NB4 (cell line): ENCODE measurements at regions not wholly inside any gene's neighbourhood (a gene's known extent, or its start where the extent isn't known, plus 50 kb on each side); places are given as distances from the start of the nearest gene placed in this dataset.
"Not testable (repeated sequence)": the region's sequence is repeated elsewhere in the genome, so short reads cannot be mapped to it uniquely, and the experiment has no call there.

Experiments
- MYC ChIP-seq: IDR thresholded peaks from 2 replicates; pipeline ENCODE4 v1.6.1; 2011; ENCODE audit warnings: low read depth, low read length
- POLR2A ChIP-seq: IDR thresholded peaks from 2 replicates; pipeline ENCODE4 v1.6.1; 2011; ENCODE audit warnings: mild to moderate bottlenecking; ENCODE audit not compliant: insufficient read length; ENCODE audit errors: extremely low read depth
- TF ChIP-seq, protein P1 (sequence below): IDR thresholded peaks from one replicate; pipeline ENCODE4 v1.5.1; 2012; ENCODE audit warnings: low read depth, low read length
- TF ChIP-seq, protein P2 (sequence below): IDR thresholded peaks from 2 replicates; pipeline ENCODE4 v1.6.1; 2011; ENCODE audit warnings: low read depth, low read length

DNA sequence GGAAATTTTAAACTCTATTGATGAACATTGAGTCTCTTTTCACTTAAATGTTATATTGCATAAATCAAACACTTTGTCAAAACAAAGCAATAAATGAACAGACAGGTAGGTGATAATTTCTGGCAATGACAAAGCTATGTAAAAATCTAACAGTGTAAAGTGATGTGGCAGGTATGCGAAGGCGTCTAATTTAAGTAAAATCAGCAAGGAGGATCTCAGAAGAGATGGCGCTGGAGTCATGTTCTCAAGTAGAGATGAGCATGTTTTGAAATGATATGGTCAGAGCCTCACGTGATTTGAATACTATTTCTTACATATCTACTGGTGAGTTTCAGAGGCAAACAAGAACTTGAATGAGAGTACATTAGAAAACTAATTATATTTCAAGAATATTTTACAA is 204.0 kb upstream of the FRG1 start:
- TF ChIP-seq, protein P1, sequence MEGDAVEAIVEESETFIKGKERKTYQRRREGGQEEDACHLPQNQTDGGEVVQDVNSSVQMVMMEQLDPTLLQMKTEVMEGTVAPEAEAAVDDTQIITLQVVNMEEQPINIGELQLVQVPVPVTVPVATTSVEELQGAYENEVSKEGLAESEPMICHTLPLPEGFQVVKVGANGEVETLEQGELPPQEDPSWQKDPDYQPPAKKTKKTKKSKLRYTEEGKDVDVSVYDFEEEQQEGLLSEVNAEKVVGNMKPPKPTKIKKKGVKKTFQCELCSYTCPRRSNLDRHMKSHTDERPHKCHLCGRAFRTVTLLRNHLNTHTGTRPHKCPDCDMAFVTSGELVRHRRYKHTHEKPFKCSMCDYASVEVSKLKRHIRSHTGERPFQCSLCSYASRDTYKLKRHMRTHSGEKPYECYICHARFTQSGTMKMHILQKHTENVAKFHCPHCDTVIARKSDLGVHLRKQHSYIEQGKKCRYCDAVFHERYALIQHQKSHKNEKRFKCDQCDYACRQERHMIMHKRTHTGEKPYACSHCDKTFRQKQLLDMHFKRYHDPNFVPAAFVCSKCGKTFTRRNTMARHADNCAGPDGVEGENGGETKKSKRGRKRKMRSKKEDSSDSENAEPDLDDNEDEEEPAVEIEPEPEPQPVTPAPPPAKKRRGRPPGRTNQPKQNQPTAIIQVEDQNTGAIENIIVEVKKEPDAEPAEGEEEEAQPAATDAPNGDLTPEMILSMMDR = not testable (repeated sequence)
- TF ChIP-seq, protein P2, sequence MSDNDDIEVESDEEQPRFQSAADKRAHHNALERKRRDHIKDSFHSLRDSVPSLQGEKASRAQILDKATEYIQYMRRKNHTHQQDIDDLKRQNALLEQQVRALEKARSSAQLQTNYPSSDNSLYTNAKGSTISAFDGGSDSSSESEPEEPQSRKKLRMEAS = not testable (repeated sequence)
- TF ChIP-seq MYC, POLR2A: not testable (repeated sequence)
